HepG2 (cell line): ENCODE measurements at regions not wholly inside any gene's neighbourhood (a gene's known extent, or its start where the extent isn't known, plus 50 kb on each side); places are given as distances from the start of the nearest gene placed in this dataset.

Experiments
- ATAC-seq: fragments of 200-7000 bp; cut with Tn5 transposase; 3 replicates; pipeline ENCODE4 v1.9.1; 2020; ENCODE audit warnings: mild to moderate bottlenecking, moderate library complexity
- BruUV-seq: library from RNA; stranded (reverse); fragments of 400-500 nt; replicated peaks from 2 replicates; lab custom pipeline; 2021; lab: Mats Ljungman, UMichigan
- CTCF ChIA-PET: fragments of 300-600 bp; formaldehyde crosslinking; extraction: SDS; loops from one replicate; lab custom pipeline; 2021; ENCODE audit warnings: low total read pairs, inconsistent platforms, low intra/inter-chr PET ratio; lab: Yijun Ruan, JAX
- POLR2A ChIA-PET: fragments of 350-600 bp; sonication (Branson Sonifier 250); formaldehyde crosslinking; loops from one replicate; lab custom pipeline; 2020; ENCODE audit warnings: antibody characterized with exemption, inconsistent platforms; lab: Yijun Ruan, JAX
- DNase-seq: peaks from one replicate; pipeline ENCODE4 v3.0.0-alpha.2; 2015; ENCODE audit warnings: low spot score
- FAIRE-seq: peaks from 3 replicates; lab custom pipeline; 2011; peaks lifted over from hg19 to GRCh38; lab: Jason Lieb, UNC
- H2AFZ ChIP-seq: one replicate; pipeline ENCODE4 v1.6.1; 2011; ENCODE audit warnings: low read length, inconsistent platforms
- H3K27ac ChIP-seq: fragments of 300-600 bp; 3 replicates; pipeline ENCODE4 v1.8.0; 2011; ENCODE audit warnings: mixed run types, mild to moderate bottlenecking, mixed read lengths, low read length, inconsistent platforms; ENCODE audit not compliant: insufficient read depth; ENCODE audit errors: extremely low read length
- H3K27me3 ChIP-seq, 2 experiments: fragments of 200-600 bp in 1 of 2; 2 replicates in 1 of 2; 3 replicates in 1 of 2; pipeline versions ENCODE4 v1.6.0 to v1.8.0; 2011; ENCODE audit warnings: low read length in 2 of 2, mild to moderate bottlenecking in 2 of 2, moderate library complexity in 2 of 2, inconsistent platforms in 1 of 2; ENCODE audit not compliant: insufficient read depth in 2 of 2, control insufficient read depth in 1 of 2
- H3K36me3 ChIP-seq, 2 experiments: fragments of 200-600 bp in 1 of 2; replicated peaks in 1 of 2; 2 replicates in 1 of 2; 3 replicates in 1 of 2; pipeline versions ENCODE4 v1.5.1 to v1.8.0; 2011; ENCODE audit warnings: low read length in 2 of 2, inconsistent platforms in 1 of 2; ENCODE audit not compliant: insufficient read depth in 2 of 2, control insufficient read depth in 1 of 2
- H3K4me1 ChIP-seq: 2 replicates; pipeline ENCODE4 v1.5.1; 2012; ENCODE audit warnings: low read length, inconsistent platforms; ENCODE audit not compliant: insufficient read depth
- H3K4me2 ChIP-seq: 2 replicates; pipeline ENCODE4 v1.6.0; 2011; ENCODE audit warnings: low read depth, low read length, inconsistent platforms
- H3K4me3 ChIP-seq, 3 experiments: fragments of 200-600 bp in 1 of 3; sonication (generic), shearing (Covaris generic) in 1 of 3; replicated peaks in 1 of 3; 2 replicates each; pipeline ENCODE4 v1.5.1; 2011 to 2016; ENCODE audit warnings: low read length in 3 of 3, inconsistent platforms in 2 of 3, low read depth in 2 of 3, mild to moderate bottlenecking in 2 of 3, control low read depth in 1 of 3, mixed read lengths in 1 of 3; ENCODE audit not compliant: insufficient read depth in 1 of 3
- H3K79me2 ChIP-seq: one replicate; pipeline ENCODE4 v1.6.1; 2011; ENCODE audit warnings: low read length, inconsistent platforms; ENCODE audit not compliant: insufficient read depth
- H3K9ac ChIP-seq: 2 replicates; pipeline ENCODE4 v1.6.0; 2011; ENCODE audit warnings: mild to moderate bottlenecking, low read depth, low read length, inconsistent platforms; ENCODE audit not compliant: insufficient read depth
- H3K9me3 ChIP-seq: 2 replicates; pipeline ENCODE4 v1.5.1; 2012; ENCODE audit warnings: mild to moderate bottlenecking, low read length
- H4K20me1 ChIP-seq: 2 replicates; pipeline ENCODE4 v1.6.0; 2011; ENCODE audit warnings: inconsistent platforms, mild to moderate bottlenecking, low read length, moderate library complexity; ENCODE audit not compliant: insufficient read depth
- ARNT ChIP-seq: fragments of 450-650 bp; IDR thresholded peaks from 2 replicates; pipeline ENCODE4 v1.6.1; 2017
- HOXD1 ChIP-seq: sonication (generic); formaldehyde crosslinking; IDR thresholded peaks from 2 replicates; pipeline ENCODE4 v1.5.0; 2020; ENCODE audit warnings: missing genetic modification reagents
- IRF1 ChIP-seq: sonication (generic); formaldehyde crosslinking; IDR thresholded peaks from 2 replicates; pipeline ENCODE4 v1.4.0; 2020; ENCODE audit warnings: low read depth, mild to moderate bottlenecking, missing genetic modification reagents
- JUNB ChIP-seq: sonication (generic); formaldehyde crosslinking; IDR thresholded peaks from 2 replicates; pipeline ENCODE4 v1.8.0; 2022; ENCODE audit warnings: missing genetic modification reagents, mild to moderate bottlenecking, borderline replicate concordance
- RAD21 ChIP-seq: fragments of 450-650 bp; formaldehyde crosslinking; IDR thresholded peaks from 2 replicates; pipeline ENCODE4 v1.5.0; 2020; ENCODE audit warnings: mild to moderate bottlenecking
- RCOR2 ChIP-seq: IDR thresholded peaks from 2 replicates; pipeline ENCODE4 v1.6.1; 2016; ENCODE audit warnings: missing biosample characterization, missing genetic modification reagents
- SMYD3 ChIP-seq: sonication (generic); formaldehyde crosslinking; IDR thresholded peaks from 2 replicates; pipeline ENCODE4 v1.8.1; 2023; ENCODE audit warnings: mild to moderate bottlenecking, missing genetic modification reagents
- ZFYVE20 ChIP-seq: sonication (generic); formaldehyde crosslinking; IDR thresholded peaks from 2 replicates; pipeline ENCODE4 v1.8.0; 2023; ENCODE audit warnings: low read depth, mild to moderate bottlenecking, moderate library complexity, missing genetic modification reagents, borderline replicate concordance
- ZNF354B ChIP-seq: sonication (generic); formaldehyde crosslinking; IDR thresholded peaks from 2 replicates; pipeline ENCODE4 v1.8.0; 2022; ENCODE audit warnings: mild to moderate bottlenecking, missing genetic modification reagents
- ZNF501 ChIP-seq: sonication (generic); formaldehyde crosslinking; IDR thresholded peaks from 2 replicates; pipeline ENCODE4 v1.5.1; 2020; ENCODE audit warnings: mild to moderate bottlenecking, moderate library complexity, missing genetic modification reagents
- ZNF816 ChIP-seq: sonication (generic); formaldehyde crosslinking; IDR thresholded peaks from 2 replicates; pipeline ENCODE4 v1.8.0; 2022; ENCODE audit warnings: missing genetic modification reagents, mild to moderate bottlenecking, borderline replicate concordance
- ZNF891 ChIP-seq: sonication (generic); formaldehyde crosslinking; IDR thresholded peaks from 2 replicates; pipeline ENCODE4 v1.5.0; 2020; ENCODE audit warnings: mild to moderate bottlenecking, missing genetic modification reagents
- WGBS: methylation state at CpG from one replicate; pipeline ENCODE4 v1.1.6; 2017; ENCODE audit warnings: low lambda C conversion rate; 5-methylcytosine and 5-hydroxymethylcytosine counted together
- in situ Hi-C: cut with HindIII; loops from 2 replicates; pipeline ENCODE4 v1.10.0; 2017; ENCODE audit warnings: low pct_unique_long_range_greater_than_20kb; ENCODE audit not compliant: extremely low pct_ligation_motif_present
- intact Hi-C: fragments of 100-400 bp; cut with micrococcal nuclease; formaldehyde crosslinking; loops from one replicate; pipeline ENCODE4 v1.10.0; 2022; ENCODE audit not compliant: unreplicated experiment

- H4K20me1 ChIP-seq = no peaks in the 10 kb centered on the region
- FAIRE-seq (no peak), DNase-seq (no peak), ATAC-seq (no peak)
- no peak overlapping the region for H3K27ac ChIP-seq
- WGBS = 0% methylated on average over 1 of the region's 1 CpG
- H3K4me3 ChIP-seq = no peak overlapping the region
- no peak overlapping the region for H2AFZ ChIP-seq
- H3K4me1 ChIP-seq = no peaks in the 10 kb centered on the region
- no peaks in the 10 kb centered on the region for H3K36me3 ChIP-seq
- H3K4me2 ChIP-seq = no peak overlapping the region
- in situ Hi-C loops = no loop called here
- TF ChIP-seq SMYD3 (CRISPR knock-in tag) = no peak
- TF ChIP-seq RAD21 (CRISPR knock-in tag) = no peak
- no peak for TF ChIP-seq RCOR2
- no peak for TF ChIP-seq ZNF354B
- TF ChIP-seq ZFYVE20 (CRISPR knock-in tag) = no peak
- no peak for TF ChIP-seq ZNF816 (CRISPR knock-in tag)
- no peak for TF ChIP-seq JUNB (CRISPR knock-in tag)
- no peak for TF ChIP-seq IRF1 (CRISPR knock-in tag)
- H3K9ac ChIP-seq = no peak overlapping the region
- no TSS peak for BruUV-seq
- H3K27me3 ChIP-seq = no peaks in the 10 kb centered on the region
- no peaks in the 10 kb centered on the region for H3K79me2 ChIP-seq
- no peaks in the 10 kb centered on the region for H3K9me3 ChIP-seq
- ChIA-PET CTCF (interaction anchor here (0.6 kb wide), 1 partner anchor 1616 kb away, joined by 4 read pairs; no protein-coding TSS in a partner anchor), POLR2A (no interaction called here)
- intact Hi-C loops = no loop called here
Observed at GRCh38 chr11:96967616-96968015, 577.8 kb downstream of the JRKL start.

- intact Hi-C loops (no loop called here), in situ Hi-C loops (no loop called here)
- DNase-seq (no peak), FAIRE-seq (no peak), ATAC-seq (no peak)
- Histone ChIP-seq H3K36me3 (no peaks in the 10 kb centered on the region), H3K27ac (no peak overlapping the region), H3K4me2 (no peak overlapping the region), H3K9ac (no peak overlapping the region), H3K4me3 (no peak overlapping the region), H4K20me1 (no peaks in the 10 kb centered on the region), H3K4me1 (no peaks in the 10 kb centered on the region), H2AFZ (no peak overlapping the region), H3K9me3 (no peaks in the 10 kb centered on the region), H3K27me3 (no peaks in the 10 kb centered on the region), H3K79me2 (no peaks in the 10 kb centered on the region)
- TF ChIP-seq HOXD1 (CRISPR knock-in tag) = no peak
- TF ChIP-seq ZNF891 (CRISPR knock-in tag) = no peak
- no peak for TF ChIP-seq ARNT
- no peak for TF ChIP-seq ZNF501 (CRISPR knock-in tag)
- POLR2A ChIA-PET = no interaction called here
- BruUV-seq = no TSS peak
- 0% methylated on average over 2 of the region's 2 CpGs for WGBS
- CTCF ChIA-PET = no interaction called here
Observed at GRCh38 chr11:96969251-96969650, 579.4 kb downstream of the JRKL start.
